ENCODE measurements at regions not wholly inside any gene's neighbourhood (a gene's known extent, or its start where the extent isn't known, plus 50 kb on each side); places are given as distances from the start of the nearest gene placed in this dataset.

DNA sequence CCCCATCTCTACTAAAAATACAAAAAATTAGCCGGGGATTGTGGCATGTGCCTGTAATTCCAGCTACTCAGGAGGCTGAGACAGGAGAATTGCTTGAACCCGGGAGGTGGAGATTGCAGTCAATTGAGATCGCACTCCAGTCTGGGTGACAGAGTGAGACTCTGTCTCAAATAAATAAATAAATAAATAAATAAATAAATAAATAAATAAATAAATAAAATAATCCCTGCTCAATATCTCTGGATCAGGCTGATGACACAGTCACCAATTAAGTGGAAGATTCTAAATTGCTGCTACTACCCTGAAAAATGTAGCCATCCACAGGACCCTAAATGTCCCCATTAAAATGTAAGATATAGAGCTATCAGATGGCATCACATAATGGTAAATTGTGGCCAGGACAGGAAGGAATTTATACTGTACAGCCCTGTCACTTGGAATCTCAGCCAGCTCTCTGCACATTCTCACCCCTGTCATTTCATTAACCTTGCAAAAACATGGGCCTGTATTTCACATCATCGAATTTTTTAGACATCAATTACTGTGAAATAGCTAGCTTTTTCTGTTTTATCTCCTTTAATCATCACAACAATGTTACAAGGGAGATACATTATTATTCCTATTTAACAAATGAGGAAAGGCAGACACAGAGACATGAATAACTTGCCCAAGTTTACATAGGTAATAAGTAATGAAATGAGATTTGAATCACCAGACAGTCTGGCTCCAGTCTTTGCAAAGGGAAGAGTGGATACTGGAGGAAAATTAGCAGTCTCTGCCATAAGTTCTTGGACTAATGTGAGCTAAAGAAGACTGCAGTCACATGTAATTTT lies 56.7 kb upstream of the NTPCR start:
- DNase-seq = no peak

DNA sequence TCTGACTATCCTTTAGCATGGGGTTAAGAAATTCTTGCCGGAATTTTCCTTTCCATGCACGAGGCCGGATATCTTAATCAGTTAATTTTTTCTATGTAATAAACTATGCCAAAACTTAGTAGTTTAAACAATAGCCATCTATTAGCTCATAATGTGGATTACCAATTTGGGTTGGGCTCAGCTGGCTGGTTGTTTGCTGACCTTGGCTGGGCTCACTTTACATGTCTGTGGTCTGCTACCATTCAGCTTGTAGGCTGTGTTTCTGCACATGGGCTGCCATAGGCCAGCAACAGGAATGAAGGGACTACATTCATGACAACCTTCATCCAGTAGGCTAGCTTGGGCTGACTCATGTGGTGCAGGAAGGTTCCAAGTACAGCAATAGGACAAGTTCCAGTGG lies 56.0 kb upstream of the NTPCR start:
- DNase-seq = no peak

- no peak for DNase-seq
These were observed 52.4 kb upstream of the NTPCR start for GRCh38 chr1:232897949-232898465.

DNA sequence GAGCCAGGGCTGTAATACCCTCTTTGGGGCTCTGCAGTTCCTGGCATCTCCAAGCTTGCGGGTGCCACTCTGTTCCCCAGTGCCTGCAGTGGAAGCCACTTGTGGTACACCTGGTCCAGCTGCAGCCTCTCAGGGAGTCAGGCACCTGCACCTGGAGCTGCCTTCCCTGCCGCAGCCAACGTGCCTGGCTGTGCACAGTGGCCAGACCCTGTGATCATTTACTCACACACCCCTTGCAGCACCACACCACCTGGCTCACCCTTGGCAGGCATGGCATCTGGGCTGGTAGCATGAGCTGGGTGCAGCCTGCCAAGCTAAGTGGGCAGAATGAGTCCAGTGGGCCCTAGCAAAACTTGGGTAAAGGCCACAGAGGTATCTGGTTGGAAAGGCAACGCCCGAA lies 51.1 kb upstream of the NTPCR start:
- no peak for DNase-seq

DNA sequence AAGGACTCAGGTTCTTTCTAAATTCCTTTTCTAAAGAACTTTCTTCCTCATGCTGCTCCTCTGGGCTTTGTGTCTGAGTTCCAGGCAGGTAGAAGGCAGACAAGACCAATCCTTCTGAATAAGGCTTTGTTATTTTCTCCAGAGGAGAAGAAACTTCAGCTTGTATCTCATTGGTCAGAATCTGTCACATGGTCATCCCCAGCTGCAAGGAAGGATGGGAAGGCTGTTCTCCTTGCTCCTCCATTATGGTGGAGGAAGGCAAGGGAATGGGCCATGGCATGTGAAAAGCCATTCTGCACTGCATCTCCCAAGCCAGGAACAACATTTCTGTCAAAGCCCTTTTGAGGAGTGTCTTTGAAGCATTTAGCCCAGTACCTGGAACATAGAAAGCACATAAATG lies 50.6 kb upstream of the NTPCR start:
- no peak for DNase-seq
